Astrocyte (in vitro differentiated cells and primary cell): ENCODE measurements at regions not wholly inside any gene's neighbourhood (a gene's known extent, or its start where the extent isn't known, plus 50 kb on each side); places are given as distances from the start of the nearest gene placed in this dataset.

Experiments used
- EZH2 ChIP-seq: IDR thresholded peaks from 2 replicates; pipeline ENCODE4 v1.6.1; 2012; ENCODE audit warnings: mild to moderate bottlenecking, low read length, inconsistent platforms; ENCODE audit not compliant: insufficient read depth
- TF ChIP-seq, protein P1 (sequence below): IDR thresholded peaks from 2 replicates; pipeline ENCODE4 v1.5.1; 2011; ENCODE audit warnings: low read depth, mild to moderate bottlenecking, inconsistent platforms, low read length, moderate library complexity; ENCODE audit not compliant: insufficient read depth

DNA sequence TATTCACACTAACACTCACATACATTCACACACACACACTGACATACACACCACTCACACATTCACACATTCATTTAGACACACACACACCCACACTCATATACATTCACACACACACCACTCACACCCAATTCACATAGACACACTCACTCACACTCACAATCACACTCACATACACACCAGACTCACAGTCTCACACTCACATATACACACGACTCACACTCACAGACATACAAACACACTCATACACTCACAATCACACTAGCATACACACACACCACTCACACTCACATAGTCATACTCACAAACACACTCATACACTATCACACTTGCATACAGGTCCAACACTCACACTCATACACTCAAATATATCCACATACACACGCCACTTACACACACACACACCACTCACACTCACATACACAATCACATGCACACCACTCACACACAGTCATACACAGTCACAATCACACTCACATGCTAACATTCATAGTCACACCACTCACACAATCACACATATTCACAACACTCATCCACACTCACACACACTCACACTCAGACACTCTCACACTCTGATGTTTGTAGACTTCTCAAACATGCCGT is 312.6 kb downstream of the SFMBT2 start:
- TF ChIP-seq, protein P1, sequence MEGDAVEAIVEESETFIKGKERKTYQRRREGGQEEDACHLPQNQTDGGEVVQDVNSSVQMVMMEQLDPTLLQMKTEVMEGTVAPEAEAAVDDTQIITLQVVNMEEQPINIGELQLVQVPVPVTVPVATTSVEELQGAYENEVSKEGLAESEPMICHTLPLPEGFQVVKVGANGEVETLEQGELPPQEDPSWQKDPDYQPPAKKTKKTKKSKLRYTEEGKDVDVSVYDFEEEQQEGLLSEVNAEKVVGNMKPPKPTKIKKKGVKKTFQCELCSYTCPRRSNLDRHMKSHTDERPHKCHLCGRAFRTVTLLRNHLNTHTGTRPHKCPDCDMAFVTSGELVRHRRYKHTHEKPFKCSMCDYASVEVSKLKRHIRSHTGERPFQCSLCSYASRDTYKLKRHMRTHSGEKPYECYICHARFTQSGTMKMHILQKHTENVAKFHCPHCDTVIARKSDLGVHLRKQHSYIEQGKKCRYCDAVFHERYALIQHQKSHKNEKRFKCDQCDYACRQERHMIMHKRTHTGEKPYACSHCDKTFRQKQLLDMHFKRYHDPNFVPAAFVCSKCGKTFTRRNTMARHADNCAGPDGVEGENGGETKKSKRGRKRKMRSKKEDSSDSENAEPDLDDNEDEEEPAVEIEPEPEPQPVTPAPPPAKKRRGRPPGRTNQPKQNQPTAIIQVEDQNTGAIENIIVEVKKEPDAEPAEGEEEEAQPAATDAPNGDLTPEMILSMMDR, result no peak
- TF ChIP-seq EZH2, result no peak
